ENCODE measurements at regions not wholly inside any gene's neighbourhood (a gene's known extent, or its start where the extent isn't known, plus 50 kb on each side); places are given as distances from the start of the nearest gene placed in this dataset.

GRCh38 chr2:173711816-173712215 lies 253.4 kb downstream of the SP3 start:
- Histone ChIP-seq H3K9me3 (no peaks in the 10 kb centered on the region), H3K27ac (no peak overlapping the region), H3K36me3 (no peaks in the 10 kb centered on the region), H3K4me3 (no peak overlapping the region), H3K4me1 (peaks cover 0 to 10% (median 0%) of the 10 kb centered on the region in 9 donors), H3K27me3 (peaks cover 0 to 4% (median 0%) of the 10 kb centered on the region in 7 donors)
- intact Hi-C loops (cut with DNase I) = no loop called here
- ATAC-seq = no peak
- no peak for DNase-seq
- TF ChIP-seq, protein P1, sequence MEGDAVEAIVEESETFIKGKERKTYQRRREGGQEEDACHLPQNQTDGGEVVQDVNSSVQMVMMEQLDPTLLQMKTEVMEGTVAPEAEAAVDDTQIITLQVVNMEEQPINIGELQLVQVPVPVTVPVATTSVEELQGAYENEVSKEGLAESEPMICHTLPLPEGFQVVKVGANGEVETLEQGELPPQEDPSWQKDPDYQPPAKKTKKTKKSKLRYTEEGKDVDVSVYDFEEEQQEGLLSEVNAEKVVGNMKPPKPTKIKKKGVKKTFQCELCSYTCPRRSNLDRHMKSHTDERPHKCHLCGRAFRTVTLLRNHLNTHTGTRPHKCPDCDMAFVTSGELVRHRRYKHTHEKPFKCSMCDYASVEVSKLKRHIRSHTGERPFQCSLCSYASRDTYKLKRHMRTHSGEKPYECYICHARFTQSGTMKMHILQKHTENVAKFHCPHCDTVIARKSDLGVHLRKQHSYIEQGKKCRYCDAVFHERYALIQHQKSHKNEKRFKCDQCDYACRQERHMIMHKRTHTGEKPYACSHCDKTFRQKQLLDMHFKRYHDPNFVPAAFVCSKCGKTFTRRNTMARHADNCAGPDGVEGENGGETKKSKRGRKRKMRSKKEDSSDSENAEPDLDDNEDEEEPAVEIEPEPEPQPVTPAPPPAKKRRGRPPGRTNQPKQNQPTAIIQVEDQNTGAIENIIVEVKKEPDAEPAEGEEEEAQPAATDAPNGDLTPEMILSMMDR (IDR thresholded peaks at IDR 0.05) = no peak
- 77 to 86% methylated on average over 1 of the region's 1 CpG for WGBS, 2 donors

GRCh38 chr2:173713904-173714555 lies 251.1 kb downstream of the SP3 start:
- peaks cover 0 to 11% (median 4%) of the 10 kb centered on the region in 7 donors for H3K27me3 ChIP-seq
- H3K36me3 ChIP-seq = no peaks in the 10 kb centered on the region
- DNase-seq = no peak
- WGBS, 2 donors = 87 to 88% methylated on average over 4 of the region's 4 CpGs
- no peaks in the 10 kb centered on the region for H3K9me3 ChIP-seq
- intact Hi-C loops (cut with DNase I) = no loop called here
- TF ChIP-seq, protein P1 (IDR thresholded peaks at IDR 0.05) = no peak
- H3K27ac ChIP-seq = no peak overlapping the region
- H3K4me3 ChIP-seq = no peak overlapping the region
- ATAC-seq = no peak
- H3K4me1 ChIP-seq = peaks cover 0 to 3% (median 0%) of the 10 kb centered on the region in 9 donors

DNA sequence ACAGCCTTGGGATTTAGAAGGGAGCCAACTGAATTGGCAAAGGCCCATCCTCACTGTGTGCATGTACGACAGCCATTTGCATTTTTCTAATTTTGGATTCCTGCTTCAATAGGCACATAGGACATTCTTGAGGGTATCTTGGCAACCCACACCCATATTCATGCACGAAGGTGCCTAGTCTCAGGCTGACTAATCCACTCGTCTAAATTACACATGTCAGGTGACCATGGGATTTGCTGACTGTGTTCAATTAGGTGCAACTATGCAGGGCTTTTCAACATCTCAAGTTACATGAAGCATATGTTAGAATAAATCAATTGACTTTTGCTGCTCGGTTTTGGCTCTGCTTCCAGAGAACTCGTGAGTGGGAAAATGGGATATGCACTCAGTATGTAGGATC lies 249.7 kb downstream of the SP3 start:
- H3K9me3 ChIP-seq = no peaks in the 10 kb centered on the region
- no peak overlapping the region for H3K27ac ChIP-seq
- H3K4me3 ChIP-seq = no peak overlapping the region
- 68% methylated on average over 5 of the region's 5 CpGs for WGBS, 2 donors
- DNase-seq (no peak), ATAC-seq (no peak)
- TF ChIP-seq, protein P1 (IDR thresholded peaks at IDR 0.05) = no peak
- H3K36me3 ChIP-seq = no peaks in the 10 kb centered on the region
- peaks cover 0 to 11% (median 4%) of the 10 kb centered on the region in 7 donors for H3K27me3 ChIP-seq
- no peaks in the 10 kb centered on the region for H3K4me1 ChIP-seq
- intact Hi-C loops (cut with DNase I) = no loop called here

GRCh38 chr2:173716458-173717052 lies 248.6 kb downstream of the SP3 start:
- H3K27ac ChIP-seq = no peak overlapping the region
- no peaks in the 10 kb centered on the region for H3K36me3 ChIP-seq
- ATAC-seq = no peak
- 61 to 66% methylated on average over 1 of the region's 1 CpG for WGBS, 2 donors
- no peak overlapping the region for H3K4me3 ChIP-seq
- TF ChIP-seq, protein P1 (IDR thresholded peaks at IDR 0.05) = no peak
- DNase-seq = no peak
- no peaks in the 10 kb centered on the region for H3K9me3 ChIP-seq
- H3K4me1 ChIP-seq = no peaks in the 10 kb centered on the region
- intact Hi-C loops (cut with DNase I) = no loop called here
- H3K27me3 ChIP-seq = peaks cover 0 to 11% (median 4%) of the 10 kb centered on the region in 7 donors

Measured in heart right ventricle (tissue), 16 donors.